ENCODE measurements at regions not wholly inside any gene's neighbourhood (a gene's known extent, or its start where the extent isn't known, plus 50 kb on each side); places are given as distances from the start of the nearest gene placed in this dataset.
A peak's percentile ranks its signal among the peaks of the same experiment; 100 is the strongest.

- peak; percentile 83 for TF ChIP-seq CTCF (IDR thresholded peaks at IDR 0.05; ENCODE audit: insufficient read depth, low read length)
- no peak for TF ChIP-seq POLR2AphosphoS5 (IDR thresholded peaks at IDR 0.05; ENCODE audit: low read depth)
Observed at GRCh38 chr7:119270045-119270464, 1002.9 kb upstream of the KCND2 start.
